ENCODE measurements at regions not wholly inside any gene's neighbourhood (a gene's known extent, or its start where the extent isn't known, plus 50 kb on each side); places are given as distances from the start of the nearest gene placed in this dataset.

- DNase-seq = peak; percentile 88
These were observed 182.1 kb upstream of the KIRREL3 start for GRCh38 chr11:127182586-127183203.

- DNase-seq = no peak
These were observed 156.7 kb upstream of the KIRREL3 start for GRCh38 chr11:127157225-127157624.

GRCh38 chr11:127149410-127149809 is 148.8 kb upstream of the KIRREL3 start:
- DNase-seq = no peak

GRCh38 chr11:127143251-127143650 is 142.7 kb upstream of the KIRREL3 start:
- no peak for DNase-seq

- no peak for DNase-seq
These were observed 138.0 kb upstream of the KIRREL3 start for GRCh38 chr11:127138613-127139012.

GRCh38 chr11:127137771-127138280 is 137.3 kb upstream of the KIRREL3 start:
- DNase-seq = peak; percentile 12

GRCh38 chr11:127136438-127136837 is 135.9 kb upstream of the KIRREL3 start:
- no peak for DNase-seq

GRCh38 chr11:127135256-127135655 is 134.7 kb upstream of the KIRREL3 start:
- no peak for DNase-seq

- DNase-seq = no peak
These were observed 132.5 kb upstream of the KIRREL3 start for GRCh38 chr11:127133061-127133460.

GRCh38 chr11:127130321-127130720 is 129.8 kb upstream of the KIRREL3 start:
- DNase-seq = no peak

- DNase-seq = no peak
These were observed 126.4 kb upstream of the KIRREL3 start for GRCh38 chr11:127126986-127127385.

GRCh38 chr11:127119356-127119755 is 118.8 kb upstream of the KIRREL3 start:
- DNase-seq = no peak

- no peak for DNase-seq
These were observed 118.2 kb upstream of the KIRREL3 start for GRCh38 chr11:127118811-127119210.

- no peak for DNase-seq
These were observed 116.7 kb upstream of the KIRREL3 start for GRCh38 chr11:127117231-127117739.

GRCh38 chr11:127115844-127116243 is 115.3 kb upstream of the KIRREL3 start:
- DNase-seq = no peak

- no peak for DNase-seq
These were observed 113.5 kb upstream of the KIRREL3 start for GRCh38 chr11:127114035-127114434.

- no peak for DNase-seq
These were observed 110.0 kb upstream of the KIRREL3 start for GRCh38 chr11:127110542-127110941.

- DNase-seq = no peak
These were observed 109.4 kb upstream of the KIRREL3 start for GRCh38 chr11:127109796-127110480.

- DNase-seq = no peak
These were observed 108.3 kb upstream of the KIRREL3 start for GRCh38 chr11:127108838-127109237.

GRCh38 chr11:127106938-127107337 is 106.4 kb upstream of the KIRREL3 start:
- DNase-seq = peak; percentile 40

GRCh38 chr11:127105593-127106541 is 105.3 kb upstream of the KIRREL3 start:
- peak; percentile 96 for DNase-seq

- DNase-seq = no peak
These were observed 103.2 kb upstream of the KIRREL3 start for GRCh38 chr11:127103586-127104388.
